ENCODE measurements at regions not wholly inside any gene's neighbourhood (a gene's known extent, or its start where the extent isn't known, plus 50 kb on each side); places are given as distances from the start of the nearest gene placed in this dataset.
"Not testable (repeated sequence)": the region's sequence is repeated elsewhere in the genome, so short reads cannot be mapped to it uniquely, and the experiment has no call there.

DNA sequence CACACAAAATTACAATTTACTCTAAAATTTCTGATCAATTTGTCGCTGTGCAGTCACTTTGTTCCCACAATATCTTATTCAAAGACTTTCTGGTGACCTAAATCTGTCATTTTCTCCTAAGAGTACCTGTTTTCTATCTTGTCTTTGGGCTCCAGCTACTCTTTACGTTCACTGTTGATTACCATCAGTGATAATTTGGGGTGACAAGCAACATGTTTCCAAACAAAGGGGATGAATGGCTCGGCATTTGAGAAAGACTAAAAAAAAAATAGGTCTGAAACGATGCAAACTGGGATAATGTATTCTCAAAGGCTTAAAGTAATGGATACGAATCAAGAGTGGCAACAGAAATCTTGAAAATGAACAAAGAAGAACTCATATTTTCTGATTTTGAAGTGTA, 205.2 kb upstream of the DAB2 start:
- no peak for DNase-seq

DNA sequence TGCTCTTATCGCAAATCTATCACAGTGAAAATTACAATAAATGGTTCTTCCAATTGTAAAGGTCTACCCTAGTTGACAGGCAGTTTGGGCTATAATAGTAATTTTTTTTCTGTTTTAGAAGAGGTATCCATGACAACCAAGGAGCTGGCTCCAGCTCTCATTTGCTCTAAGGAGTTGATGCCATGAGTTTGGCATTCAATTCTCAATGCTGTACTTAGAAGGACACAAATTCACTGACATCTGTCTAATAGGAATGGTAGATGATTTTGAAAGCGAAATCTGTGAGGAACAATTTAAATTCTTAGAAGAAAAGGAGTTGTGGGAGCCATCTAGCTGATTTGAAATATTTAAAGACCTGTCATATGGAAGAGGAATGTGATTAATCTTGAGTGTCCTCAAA, 203.6 kb upstream of the DAB2 start:
- DNase-seq: no peak

DNA sequence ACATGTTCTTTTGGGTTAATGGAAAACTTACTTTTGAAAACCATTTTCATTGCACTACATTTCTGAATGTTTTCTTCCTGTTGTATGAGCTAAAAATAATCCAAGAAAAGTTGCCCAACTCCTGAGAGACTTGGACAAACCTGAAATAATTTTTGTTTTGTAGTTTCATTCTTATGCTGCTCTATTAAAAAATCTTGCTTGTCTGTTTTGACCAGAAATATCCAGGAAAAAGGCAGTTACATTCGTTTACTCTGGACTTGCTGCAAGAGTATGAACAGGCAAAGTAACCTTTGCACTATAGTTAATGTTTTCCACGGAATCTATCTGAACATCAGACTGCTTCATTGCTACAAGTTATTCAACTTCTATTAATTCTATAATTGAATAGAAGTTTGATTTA, 200.1 kb upstream of the DAB2 start:
- no peak for DNase-seq

DNA sequence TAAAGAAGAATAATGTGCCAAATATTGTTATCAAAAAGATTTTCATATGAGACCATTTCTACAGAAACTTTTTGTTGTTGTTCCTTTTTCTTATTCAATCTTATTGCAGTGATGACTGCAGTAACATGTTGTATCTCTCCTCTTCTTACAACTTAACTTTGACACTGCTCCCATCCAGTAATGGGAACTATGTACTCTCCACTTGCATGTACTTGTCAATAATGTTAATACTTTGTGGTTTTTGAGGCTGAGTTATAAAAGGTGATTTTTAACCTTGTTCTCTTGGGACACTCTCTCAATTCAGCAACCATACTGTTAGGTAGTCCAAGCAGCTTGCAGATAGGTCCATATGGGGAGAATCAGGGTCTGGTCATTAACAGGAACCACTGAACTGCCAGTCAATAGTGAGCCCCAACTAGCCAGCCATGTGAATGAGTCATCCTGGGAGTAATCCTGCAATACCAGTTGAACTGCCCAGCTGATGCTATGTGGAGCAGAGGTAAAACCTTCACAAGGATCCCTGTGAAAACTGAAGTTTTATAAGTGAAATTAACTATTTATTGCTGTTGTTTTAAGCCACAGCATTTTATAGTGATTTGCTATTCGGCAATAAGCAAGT, 199.6 kb upstream of the DAB2 start:
- no peak for DNase-seq

DNA sequence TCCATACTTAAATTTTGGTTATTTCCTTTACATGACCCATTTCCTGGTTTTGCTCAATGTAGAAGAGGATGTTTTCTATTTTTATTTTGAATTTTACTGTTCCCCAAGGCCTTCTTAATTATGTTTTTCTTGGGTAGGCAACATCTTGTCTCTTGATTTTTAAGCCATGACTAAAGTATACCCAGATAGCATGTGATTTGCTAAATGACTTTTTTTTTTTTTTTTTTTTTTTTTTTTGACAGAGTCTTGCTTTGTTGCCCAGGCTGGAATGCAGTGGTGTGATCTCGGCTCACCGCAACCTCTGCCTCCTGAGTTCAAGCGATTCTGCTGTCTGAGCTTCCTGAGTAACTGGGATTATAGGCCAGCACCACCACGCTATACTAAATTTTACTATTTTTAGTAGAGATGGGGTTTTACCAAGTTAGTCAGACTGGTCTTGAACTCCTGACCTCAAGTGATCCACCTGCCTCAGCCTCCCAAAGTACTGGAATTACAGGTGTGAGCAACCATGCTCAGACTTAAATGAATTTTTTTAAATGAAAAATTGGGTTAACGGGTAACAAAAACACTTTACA, 198.6 kb upstream of the DAB2 start:
- DNase-seq: no peak

DNA sequence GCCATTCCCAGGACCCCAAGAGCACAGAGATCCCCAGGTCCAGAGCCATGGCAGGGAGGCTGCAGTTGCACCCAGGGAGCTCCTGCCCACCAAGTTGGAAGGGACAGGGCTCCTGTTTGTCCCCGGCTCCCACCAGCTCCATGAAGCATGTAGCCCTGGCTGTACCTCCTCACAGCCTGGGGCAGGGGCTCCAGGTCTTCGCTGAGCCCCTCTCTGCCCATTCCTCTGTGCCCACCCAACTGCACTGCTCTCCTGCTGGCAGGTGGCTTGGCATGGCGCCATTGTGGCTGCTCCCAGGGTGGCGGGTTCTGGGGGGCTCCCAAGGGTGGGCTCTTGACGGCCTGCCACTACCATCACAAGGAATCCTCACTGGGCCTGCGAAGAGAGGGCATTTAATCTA, 197.5 kb upstream of the DAB2 start:
- DNase-seq: no peak

DNA sequence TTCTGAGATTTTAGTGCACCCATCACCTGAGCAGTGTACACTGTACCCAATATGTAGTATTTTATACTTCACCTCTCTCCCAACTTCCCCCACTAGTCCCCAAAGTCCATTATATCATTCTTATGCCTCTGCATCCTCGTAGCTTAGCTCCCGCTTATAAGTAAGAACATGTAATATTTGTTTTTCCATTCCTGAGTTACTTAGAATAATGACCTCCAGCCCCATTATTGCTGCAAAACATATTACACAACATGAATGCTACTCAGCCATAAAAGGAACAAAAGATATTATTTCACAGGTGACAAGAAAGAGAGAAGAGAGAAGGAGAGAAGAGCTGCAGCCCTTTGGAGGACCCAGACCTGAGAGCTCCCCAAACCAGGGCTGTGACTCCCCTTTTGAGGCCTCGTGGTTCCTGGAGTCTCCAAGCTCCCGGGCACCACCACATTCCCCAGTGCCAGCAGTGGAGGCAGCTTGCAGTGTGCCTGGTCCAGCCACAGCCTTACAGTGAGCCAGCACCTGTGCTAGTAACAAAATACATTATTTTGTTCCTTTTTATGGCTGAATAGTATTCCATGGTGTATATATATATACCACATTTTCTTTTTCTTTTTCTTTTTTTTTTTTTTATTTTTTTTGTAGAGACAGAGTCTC, 194.5 kb upstream of the DAB2 start:
- DNase-seq: no peak

DNA sequence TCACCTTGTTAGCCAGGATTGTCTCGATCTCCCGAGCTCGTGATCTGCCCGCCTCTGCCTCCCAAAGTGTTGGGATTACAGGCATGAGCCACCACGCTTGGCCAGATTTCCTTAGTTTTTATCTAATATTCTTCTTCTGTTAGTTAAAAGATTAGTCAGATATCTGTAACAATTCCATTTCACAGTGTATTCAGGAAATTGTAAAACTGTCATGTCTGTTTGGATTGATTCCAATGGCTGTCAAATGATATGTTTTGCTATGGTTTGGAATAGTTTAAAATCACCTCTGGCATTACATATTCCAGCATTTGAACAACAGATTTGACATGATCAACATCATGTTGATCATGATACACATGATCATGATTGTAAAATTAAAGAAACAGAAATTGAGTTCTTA, 193.6 kb upstream of the DAB2 start:
- DNase-seq: no peak

DNA sequence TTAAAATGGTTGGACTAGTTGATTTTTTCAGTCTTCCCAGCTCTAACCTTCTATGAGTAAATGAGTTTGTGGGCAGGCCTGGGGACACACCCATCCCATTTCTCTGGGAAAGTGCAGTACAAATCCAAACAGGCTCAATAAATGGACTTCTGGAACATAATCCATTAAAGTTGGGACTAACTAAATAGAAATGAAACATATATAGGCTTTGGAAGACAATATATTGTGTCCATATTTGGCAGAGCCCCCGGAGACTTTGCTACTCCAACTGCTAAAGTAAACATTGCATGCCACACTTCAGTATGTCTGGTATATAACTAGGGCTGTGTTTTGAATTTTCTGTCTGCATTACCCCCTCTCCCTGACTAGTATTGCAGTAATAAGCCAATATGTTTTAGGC, 191.4 kb upstream of the DAB2 start:
- no peak for DNase-seq

DNA sequence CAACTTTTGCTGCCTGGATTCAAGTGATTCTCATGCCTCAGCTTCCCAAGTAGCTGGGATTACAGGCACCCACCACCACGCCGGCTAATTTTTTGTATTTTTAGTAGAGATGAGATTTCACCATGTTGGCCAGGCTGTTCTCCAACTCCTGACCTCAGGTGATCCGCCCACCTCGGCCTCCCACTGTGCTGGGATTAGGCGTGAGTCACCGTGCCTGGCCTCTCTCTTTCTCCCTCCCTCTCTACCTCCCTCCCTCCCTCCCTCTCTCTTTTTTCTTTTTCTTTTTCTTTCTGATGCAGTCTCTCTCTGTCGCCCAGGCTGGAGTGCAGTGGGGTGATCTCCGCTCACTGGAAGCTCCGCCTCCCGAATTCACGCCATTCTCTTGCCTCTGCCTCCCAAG, 186.3 kb upstream of the DAB2 start:
- not testable (repeated sequence) for DNase-seq

DNA sequence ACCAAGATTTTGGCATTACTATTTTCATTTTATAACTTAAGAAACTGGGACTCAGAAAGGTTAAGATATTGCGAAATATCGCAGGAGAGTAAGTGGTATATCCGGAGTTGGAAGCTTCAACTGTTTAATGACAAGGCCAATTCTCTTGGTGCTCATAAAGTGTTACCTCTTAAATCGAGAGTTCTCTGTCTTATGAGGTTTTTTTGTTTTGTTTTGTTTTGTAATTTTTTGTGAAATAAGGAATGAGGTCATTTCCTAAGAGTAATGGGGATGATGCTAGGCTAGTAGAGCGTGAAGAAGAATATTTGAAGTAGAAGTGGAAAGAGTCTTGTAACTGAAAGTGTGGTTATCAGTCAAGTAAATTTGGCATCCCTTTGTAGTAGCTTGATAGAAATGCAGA, 183.2 kb upstream of the DAB2 start:
- no peak for DNase-seq

DNA sequence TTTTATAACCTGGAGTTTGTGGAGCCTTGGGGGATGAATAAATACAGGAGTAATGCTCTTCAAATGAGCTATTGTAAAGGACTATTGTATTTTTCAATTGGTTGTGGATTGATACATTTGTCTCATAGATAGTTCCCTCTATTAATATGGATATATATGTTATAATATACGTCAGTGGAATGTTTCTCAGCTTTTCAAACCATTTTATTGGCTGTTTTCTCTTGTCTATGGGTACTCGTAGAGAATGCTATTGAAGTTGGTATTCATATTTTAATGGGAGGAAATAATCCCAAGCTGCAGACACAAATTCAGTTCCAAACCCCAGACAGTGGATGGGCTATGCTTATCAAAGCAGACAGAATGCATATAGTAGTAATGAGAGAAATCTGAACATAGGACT, 181.8 kb upstream of the DAB2 start:
- no peak for DNase-seq

DNA sequence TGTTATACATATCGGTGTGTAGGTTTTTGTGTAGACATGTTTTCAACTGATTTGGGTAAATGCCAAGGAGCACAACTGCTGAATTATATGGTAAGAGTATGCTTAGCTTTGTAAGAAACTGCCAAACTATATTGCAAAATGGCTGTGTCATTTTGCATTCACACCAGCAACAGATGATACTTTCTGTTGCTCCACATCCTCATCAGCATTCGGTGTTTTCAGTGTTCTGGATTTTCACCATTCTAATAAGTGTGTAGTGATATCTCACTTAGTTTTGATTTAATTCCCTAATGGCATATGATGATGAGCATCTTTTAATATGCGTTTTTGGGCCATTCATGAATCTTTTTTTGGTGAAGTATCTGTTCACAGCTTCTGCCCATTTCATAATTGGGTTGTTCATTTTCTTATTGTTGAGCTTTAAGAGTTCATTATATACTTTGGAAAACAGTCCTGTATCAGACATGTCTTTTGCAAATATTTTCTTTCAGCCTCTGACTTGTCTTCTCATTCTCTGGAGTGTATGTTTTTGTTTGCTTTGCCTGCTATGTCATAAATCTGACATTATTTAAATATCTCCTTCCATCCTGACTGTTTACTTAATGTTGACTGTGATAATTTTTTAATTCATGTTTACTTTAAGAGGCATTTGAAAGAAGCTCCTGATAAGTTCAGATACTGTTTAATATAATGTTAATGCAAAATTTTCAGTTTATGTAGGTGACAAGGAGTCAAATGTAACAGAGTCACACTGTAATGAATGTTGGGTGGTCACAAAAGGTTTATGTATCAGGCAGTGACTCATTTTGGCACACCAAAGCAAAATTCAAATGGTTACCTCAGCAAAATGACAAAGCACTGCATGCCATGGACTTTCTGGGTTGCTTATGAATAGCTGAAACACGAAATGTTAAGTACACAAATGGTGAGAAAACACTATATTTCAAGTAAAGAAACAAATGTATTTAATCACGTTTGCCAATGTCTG, 181.1 kb upstream of the DAB2 start:
- peak; percentile 11 for DNase-seq

DNA sequence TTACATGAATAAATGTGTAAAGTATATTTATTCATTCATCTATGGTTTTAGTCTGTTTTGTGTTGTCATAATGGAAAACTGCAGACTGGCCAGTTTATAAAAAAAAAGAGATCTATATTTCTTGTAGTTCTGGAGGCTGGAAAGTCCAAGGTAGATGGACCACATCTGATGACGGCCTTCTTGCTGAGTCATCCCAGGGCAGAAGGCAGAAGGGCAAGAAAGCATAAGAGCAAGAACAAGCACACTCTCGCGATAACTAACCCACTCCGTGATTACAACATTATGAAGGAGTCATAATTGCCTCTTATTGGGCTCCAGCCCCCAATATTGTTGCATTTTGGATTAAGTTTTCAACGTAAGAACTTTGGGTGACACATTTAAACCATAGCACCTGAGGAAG, 180.4 kb upstream of the DAB2 start:
- DNase-seq: no peak

DNA sequence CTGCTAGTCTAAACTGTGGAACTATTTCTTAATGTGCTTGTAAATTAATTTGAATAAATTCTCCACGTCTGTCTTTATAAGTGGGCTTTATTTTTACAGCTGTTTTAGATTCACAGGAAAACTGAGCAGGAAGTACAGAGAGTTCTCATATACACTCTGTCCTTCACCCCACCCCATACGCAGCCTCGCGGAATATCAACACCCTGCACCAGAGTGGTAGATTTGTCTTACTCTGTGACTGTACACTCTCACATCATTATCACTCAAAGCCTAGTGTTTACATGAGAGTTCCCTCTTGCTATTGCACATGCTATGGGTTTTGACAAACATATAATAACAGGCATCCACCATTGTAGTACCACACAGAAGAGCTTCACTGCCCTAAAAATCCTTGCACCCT, 179.7 kb upstream of the DAB2 start:
- DNase-seq: no peak

DNA sequence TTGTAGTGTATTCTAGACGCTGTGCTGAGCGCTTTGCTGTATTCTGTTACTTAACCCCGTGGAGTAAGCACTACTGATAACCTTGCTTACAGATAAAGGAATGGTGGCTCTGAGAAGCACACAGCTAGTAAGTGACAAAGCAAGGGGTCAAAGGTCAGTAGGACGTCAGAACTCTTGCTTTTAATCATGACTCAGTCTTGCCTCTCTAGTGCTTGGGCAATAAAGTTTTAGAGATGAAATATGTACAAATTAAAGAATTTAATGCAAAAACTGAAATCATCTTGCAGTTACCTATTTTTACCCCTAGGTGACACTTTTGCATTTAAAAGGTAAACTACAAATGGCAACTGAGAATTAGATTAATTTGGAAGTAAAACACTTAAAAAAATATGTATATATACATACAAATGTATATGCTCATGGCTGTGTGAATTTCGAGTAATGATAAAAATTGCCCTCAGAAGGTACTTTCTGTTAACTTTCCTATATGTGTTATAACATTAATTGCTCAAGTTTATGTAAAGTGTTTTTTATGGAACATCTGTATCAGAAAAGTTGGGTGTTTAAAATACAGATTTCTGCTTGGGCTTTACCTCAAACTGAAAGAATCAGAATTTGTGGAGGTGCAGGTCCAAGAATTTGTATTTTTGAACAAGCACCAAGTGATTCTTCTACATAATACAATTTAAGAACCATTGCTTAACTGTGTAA, 175.1 kb upstream of the DAB2 start:
- peak; percentile 10 for DNase-seq

DNA sequence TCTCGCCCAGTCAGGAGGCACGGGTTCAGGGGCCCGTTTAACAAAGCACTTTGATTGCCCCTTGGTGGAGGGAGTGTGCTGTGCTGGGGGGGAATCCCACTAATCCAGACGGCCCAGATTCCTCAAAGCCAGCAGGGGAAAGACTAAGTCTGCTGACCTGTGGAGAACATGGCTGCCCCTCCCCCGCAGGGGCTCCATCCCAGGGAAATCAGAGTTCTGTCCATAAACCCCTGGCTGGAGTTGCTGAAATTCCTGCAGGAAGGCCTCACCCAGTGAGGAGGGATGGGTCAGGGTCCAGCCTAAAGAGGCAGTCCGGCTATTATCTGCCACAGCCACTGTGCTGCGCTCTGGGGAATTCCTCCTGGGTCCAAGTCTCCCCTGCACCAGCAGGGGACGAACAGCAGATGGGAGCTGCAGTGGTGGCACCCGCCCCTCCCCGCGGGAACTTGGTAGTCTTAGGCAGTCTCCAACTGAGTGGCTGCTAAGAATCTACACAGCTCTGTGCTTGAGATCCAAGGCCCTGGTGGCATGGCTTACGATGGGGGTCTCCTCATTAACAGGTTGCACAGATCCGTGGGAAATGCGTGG, 174.0 kb upstream of the DAB2 start:
- DNase-seq: no peak

DNA sequence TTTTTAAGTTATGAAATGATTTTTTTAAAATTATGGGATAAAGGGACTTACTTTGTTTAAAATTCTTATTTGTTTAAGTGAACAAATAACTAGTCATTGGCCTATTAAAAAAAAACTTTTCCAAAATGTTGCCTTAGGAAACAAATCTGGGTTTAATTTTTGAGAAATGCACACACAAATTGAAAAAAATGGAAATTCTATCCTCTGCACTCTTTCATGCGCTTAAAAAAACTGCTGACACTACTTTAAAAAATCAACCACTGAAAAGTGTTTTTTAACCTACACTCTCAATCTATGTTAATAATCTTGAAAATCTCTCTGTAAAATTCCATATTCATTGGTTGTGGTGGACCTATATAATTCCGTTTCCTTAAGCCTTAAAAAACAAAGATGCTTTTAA, 163.4 kb upstream of the DAB2 start:
- DNase-seq: no peak

DNA sequence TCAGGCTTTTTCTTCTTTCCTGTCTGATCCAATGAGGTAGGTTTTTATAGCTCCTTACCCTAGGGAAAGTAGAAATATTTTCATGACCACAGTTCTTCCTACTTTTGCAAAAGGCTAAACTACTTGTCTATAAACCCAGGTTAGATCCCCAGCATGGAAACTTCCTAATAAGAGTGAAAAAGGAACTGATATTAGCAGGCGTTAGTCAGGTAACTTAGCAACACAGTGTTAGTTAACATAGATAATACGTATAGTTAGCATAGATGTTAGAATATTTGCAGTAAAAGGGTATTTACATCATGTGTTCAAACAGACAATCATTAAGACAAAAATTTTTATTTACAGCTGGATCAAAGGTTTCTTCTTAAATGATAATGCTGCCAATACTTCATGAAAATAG, 162.9 kb upstream of the DAB2 start:
- no peak for DNase-seq

DNA sequence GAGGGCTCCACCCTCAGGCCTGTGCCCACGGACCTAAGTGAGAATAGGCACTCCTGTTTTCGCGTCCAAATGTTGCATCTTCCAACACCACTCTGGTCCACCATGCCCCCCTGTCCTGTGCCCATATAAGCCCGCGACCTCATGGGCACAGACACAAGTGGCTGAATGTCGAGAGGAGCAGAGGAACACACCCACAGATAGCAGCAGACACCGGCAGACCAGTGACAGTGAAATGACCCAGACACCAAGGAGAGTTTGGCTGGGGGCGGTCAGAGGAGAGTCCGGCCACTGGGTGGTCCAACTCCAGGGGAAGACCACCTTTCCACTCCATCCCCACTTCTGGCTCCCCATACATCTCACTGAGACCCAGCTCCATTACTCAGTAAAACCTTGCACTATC, 161.4 kb upstream of the DAB2 start:
- no peak for DNase-seq

DNA sequence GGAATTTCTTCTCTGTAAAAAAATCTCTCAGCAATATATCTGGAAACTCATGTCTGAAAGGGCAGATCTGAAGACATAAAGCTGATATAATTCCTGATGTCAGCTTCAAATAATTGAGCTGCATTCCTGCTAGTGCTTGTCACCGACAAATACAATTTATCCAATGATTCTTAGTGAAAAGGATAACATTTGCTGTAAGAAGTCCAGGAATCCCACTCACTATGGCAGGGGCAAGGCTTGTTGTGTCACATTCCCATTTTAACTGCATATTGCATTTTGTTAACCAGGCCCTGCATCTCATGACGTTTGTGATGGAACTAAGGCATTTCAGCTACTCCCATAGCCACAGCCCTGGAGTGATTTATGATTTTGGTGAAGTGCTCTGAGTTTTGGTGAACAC, 160.1 kb upstream of the DAB2 start:
- DNase-seq: no peak

DNA sequence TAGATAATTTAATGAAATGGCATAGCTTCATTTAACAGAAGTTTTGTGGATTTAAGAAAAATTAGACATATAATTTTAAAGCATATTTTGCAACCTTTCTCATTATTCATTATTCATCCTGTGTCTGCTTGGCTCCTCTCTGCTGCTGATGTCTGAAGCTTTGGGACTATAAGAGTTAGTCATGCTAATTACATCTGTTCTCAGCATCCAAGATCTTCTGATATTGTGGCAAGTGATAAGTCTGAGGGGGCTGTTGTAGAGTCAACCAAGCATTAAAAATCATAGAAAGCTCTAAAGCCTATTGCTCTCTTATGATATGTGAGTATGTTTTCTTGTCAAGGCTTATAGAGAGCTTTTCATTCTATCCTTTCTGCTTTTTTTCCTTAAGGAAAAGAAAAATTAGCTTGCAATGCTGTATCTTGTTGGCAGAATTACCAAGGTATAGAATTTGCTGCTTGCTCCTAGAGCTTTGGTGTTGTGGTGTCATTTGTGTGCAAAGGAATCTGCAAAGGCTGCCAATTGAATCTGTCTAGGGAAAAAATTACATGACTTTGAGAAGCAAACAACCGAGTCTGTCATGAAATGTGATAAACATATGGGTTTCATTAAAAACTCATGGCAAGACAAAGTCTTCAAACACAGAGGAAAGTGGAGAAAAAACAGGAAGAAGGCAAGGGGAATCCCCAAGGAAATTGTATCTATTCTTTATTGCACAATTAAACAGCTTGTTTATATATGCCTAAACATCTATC, 156.1 kb upstream of the DAB2 start:
- DNase-seq: no peak
